ENCODE measurements at regions not wholly inside any gene's neighbourhood (a gene's known extent, or its start where the extent isn't known, plus 50 kb on each side); places are given as distances from the start of the nearest gene placed in this dataset.
A peak's percentile ranks its signal among the peaks of the same experiment; 100 is the strongest.
"Not testable (repeated sequence)": the region's sequence is repeated elsewhere in the genome, so short reads cannot be mapped to it uniquely, and the experiment has no call there.

- DNase-seq (ENCODE audit: low read depth in 3 of 3, low spot score in 2 of 3): no peak
Observed at GRCh38 chr3:519026-519425, 322.5 kb downstream of the CHL1 start.

- DNase-seq (ENCODE audit: low read depth in 3 of 3, low spot score in 2 of 3): no peak
Observed at GRCh38 chr3:522888-523287, 326.3 kb downstream of the CHL1 start.

GRCh38 chr3:525415-525814, 328.9 kb downstream of the CHL1 start:
- no peak for DNase-seq (ENCODE audit: low read depth in 3 of 3, low spot score in 2 of 3)

GRCh38 chr3:535566-536416, 339.2 kb downstream of the CHL1 start:
- DNase-seq (ENCODE audit: low read depth in 3 of 3, low spot score in 2 of 3): no peak

GRCh38 chr3:536417-536813, 339.9 kb downstream of the CHL1 start:
- DNase-seq (ENCODE audit: low read depth in 3 of 3, low spot score in 2 of 3): no peak

- no peak for DNase-seq (ENCODE audit: low read depth in 3 of 3, low spot score in 2 of 3)
Observed at GRCh38 chr3:541062-541801, 344.7 kb downstream of the CHL1 start.

- no peak for DNase-seq (ENCODE audit: low read depth in 3 of 3, low spot score in 2 of 3)
Observed at GRCh38 chr3:542021-542420, 345.5 kb downstream of the CHL1 start.

GRCh38 chr3:549636-550035, 353.1 kb downstream of the CHL1 start:
- DNase-seq (ENCODE audit: low read depth in 3 of 3, low spot score in 2 of 3): no peak

GRCh38 chr3:550471-550870, 353.9 kb downstream of the CHL1 start:
- no peak for DNase-seq (ENCODE audit: low read depth in 3 of 3, low spot score in 2 of 3)

GRCh38 chr3:557972-558371, 361.4 kb downstream of the CHL1 start:
- no peak for DNase-seq (ENCODE audit: low read depth in 3 of 3, low spot score in 2 of 3)

GRCh38 chr3:567488-568185, 371.1 kb downstream of the CHL1 start:
- no peak for DNase-seq (ENCODE audit: low read depth in 3 of 3, low spot score in 2 of 3)

- DNase-seq (ENCODE audit: low read depth in 3 of 3, low spot score in 2 of 3): not testable (repeated sequence)
Observed at GRCh38 chr3:579529-579928, 383.0 kb downstream of the CHL1 start.

- DNase-seq (ENCODE audit: low read depth in 3 of 3, low spot score in 2 of 3): not testable (repeated sequence)
Observed at GRCh38 chr3:589066-589465, 392.5 kb downstream of the CHL1 start.

- DNase-seq (ENCODE audit: low read depth in 3 of 3, low spot score in 2 of 3): not testable (repeated sequence)
Observed at GRCh38 chr3:597304-597703, 400.7 kb downstream of the CHL1 start.

- DNase-seq (ENCODE audit: low read depth in 3 of 3, low spot score in 2 of 3): not testable (repeated sequence)
Observed at GRCh38 chr3:597746-598145, 401.2 kb downstream of the CHL1 start.

- DNase-seq (ENCODE audit: low read depth in 3 of 3, low spot score in 2 of 3): not testable (repeated sequence)
Observed at GRCh38 chr3:607480-607879, 410.9 kb downstream of the CHL1 start.

GRCh38 chr3:621714-622113, 425.2 kb downstream of the CHL1 start:
- DNase-seq (ENCODE audit: low read depth in 3 of 3, low spot score in 2 of 3): no peak

GRCh38 chr3:622314-622713, 425.8 kb downstream of the CHL1 start:
- DNase-seq (ENCODE audit: low read depth in 3 of 3, low spot score in 2 of 3): no peak

- no peak for DNase-seq (ENCODE audit: low read depth in 3 of 3, low spot score in 2 of 3)
Observed at GRCh38 chr3:623914-624545, 427.5 kb downstream of the CHL1 start.

GRCh38 chr3:632571-633170, 436.1 kb downstream of the CHL1 start:
- DNase-seq (ENCODE audit: low read depth in 3 of 3, low spot score in 2 of 3): peak; percentile 45 to 58 (median 53)

- DNase-seq (ENCODE audit: low read depth in 3 of 3, low spot score in 2 of 3): no peak
Observed at GRCh38 chr3:634511-634910, 437.9 kb downstream of the CHL1 start.
